Uterus (tissue), 2 donors: ENCODE measurements at regions not wholly inside any gene's neighbourhood (a gene's known extent, or its start where the extent isn't known, plus 50 kb on each side); places are given as distances from the start of the nearest gene placed in this dataset.

Experiments
- CTCF ChIP-seq, 4 experiments: fragments of 200-600 bp in 2 of 4; fragments of 450-650 bp in 2 of 4; sonication (generic) in 2 of 4; IDR thresholded peaks; one replicate each; pipeline ENCODE4 v1.5.1; 2016 to 2019; ENCODE audit warnings: antibody characterized with exemption in 4 of 4, mild to moderate bottlenecking in 2 of 4, moderate library complexity in 1 of 4
- POLR2A ChIP-seq, 2 donors: fragments of 450-650 bp; IDR thresholded peaks; one replicate each; pipeline ENCODE4 v1.6.1; 2016; ENCODE audit warnings: antibody characterized with exemption in 2 of 2, mild to moderate bottlenecking in 1 of 2, moderate library complexity in 1 of 2

GRCh38 chr9:91147079-91147708 lies 214.5 kb downstream of the AUH start:
- TF ChIP-seq CTCF (IDR thresholded peaks at IDR 0.05) (no peak), POLR2A (IDR thresholded peaks at IDR 0.05) (no peak)
